Pulmonary artery endothelial cell (primary cell): ENCODE measurements at regions not wholly inside any gene's neighbourhood (a gene's known extent, or its start where the extent isn't known, plus 50 kb on each side); places are given as distances from the start of the nearest gene placed in this dataset.
A peak's percentile ranks its signal among the peaks of the same experiment; 100 is the strongest.

Experiments used
- DNase-seq: peaks from one replicate; pipeline ENCODE4 v3.0.0-alpha.2; 2011; ENCODE audit warnings: low read depth, low spot score

- DNase-seq: no peak
Observed at GRCh38 chr5:13478831-13479465, 465.5 kb downstream of the DNAH5 start.

GRCh38 chr5:13477118-13477737, 467.3 kb downstream of the DNAH5 start:
- peak; percentile 37 for DNase-seq

- no peak for DNase-seq
Observed at GRCh38 chr5:13472842-13473241, 471.6 kb downstream of the DNAH5 start.

- DNase-seq: no peak
Observed at GRCh38 chr5:13470975-13471374, 473.5 kb downstream of the DNAH5 start.

- no peak for DNase-seq
Observed at GRCh38 chr5:13470263-13470662, 474.2 kb downstream of the DNAH5 start.

- DNase-seq: no peak
Observed at GRCh38 chr5:13464532-13465193, 479.8 kb downstream of the DNAH5 start.

- DNase-seq: no peak
Observed at GRCh38 chr5:13460587-13460986, 483.9 kb downstream of the DNAH5 start.

GRCh38 chr5:13454050-13454449, 490.4 kb downstream of the DNAH5 start:
- no peak for DNase-seq

- DNase-seq: no peak
Observed at GRCh38 chr5:13448843-13449242, 495.6 kb downstream of the DNAH5 start.

- DNase-seq: no peak
Observed at GRCh38 chr5:13439430-13439829, 505.1 kb downstream of the DNAH5 start.

- no peak for DNase-seq
Observed at GRCh38 chr5:13427827-13428557, 516.5 kb downstream of the DNAH5 start.

- DNase-seq: no peak
Observed at GRCh38 chr5:13412040-13412595, 532.4 kb downstream of the DNAH5 start.

- no peak for DNase-seq
Observed at GRCh38 chr5:13408616-13409015, 535.9 kb downstream of the DNAH5 start.

GRCh38 chr5:13403351-13403750, 541.1 kb downstream of the DNAH5 start:
- no peak for DNase-seq

- no peak for DNase-seq
Observed at GRCh38 chr5:13385066-13385465, 559.4 kb downstream of the DNAH5 start.

GRCh38 chr5:13382232-13382631, 562.3 kb downstream of the DNAH5 start:
- DNase-seq: no peak

- no peak for DNase-seq
Observed at GRCh38 chr5:13378091-13378490, 566.4 kb downstream of the DNAH5 start.

GRCh38 chr5:13359344-13359743, 585.1 kb downstream of the DNAH5 start:
- no peak for DNase-seq

GRCh38 chr5:13358342-13358741, 586.1 kb downstream of the DNAH5 start:
- DNase-seq: no peak

- DNase-seq: no peak
Observed at GRCh38 chr5:13357929-13358328, 586.6 kb downstream of the DNAH5 start.

- DNase-seq: no peak
Observed at GRCh38 chr5:13356226-13356625, 588.3 kb downstream of the DNAH5 start.

- DNase-seq: no peak
Observed at GRCh38 chr5:13354611-13355010, 589.9 kb downstream of the DNAH5 start.
